OCI-LY1 (cell line): ENCODE measurements at regions not wholly inside any gene's neighbourhood (a gene's known extent, or its start where the extent isn't known, plus 50 kb on each side); places are given as distances from the start of the nearest gene placed in this dataset.
"Not testable (repeated sequence)": the region's sequence is repeated elsewhere in the genome, so short reads cannot be mapped to it uniquely, and the experiment has no call there.

ENCODE experiments used
- H2AFZ ChIP-seq: fragments of 200-600 bp; sonication (generic), shearing (Covaris generic); 2 replicates; pipeline ENCODE4 v1.6.0; 2014; ENCODE audit warnings: antibody characterized with exemption, mild to moderate bottlenecking, low read length
- H3F3A ChIP-seq: fragments of 200-600 bp; sonication (generic), shearing (Covaris generic); 2 replicates; pipeline ENCODE4 v1.6.0; 2014; ENCODE audit warnings: mild to moderate bottlenecking, antibody characterized with exemption, low read length, moderate library complexity; ENCODE audit not compliant: insufficient read depth
- H3K27ac ChIP-seq: fragments of 200-600 bp; sonication (generic); 2 replicates; pipeline ENCODE4 v1.5.1; 2014; ENCODE audit warnings: low read length, mixed run types, mild to moderate bottlenecking, low read depth; ENCODE audit not compliant: poor library complexity, severe bottlenecking
- H3K27me3 ChIP-seq: fragments of 200-600 bp; sonication (generic); 2 replicates; pipeline ENCODE4 v1.6.0; 2014; ENCODE audit warnings: antibody characterized with exemption, mild to moderate bottlenecking, low read length, moderate library complexity; ENCODE audit not compliant: insufficient read depth
- H3K36me3 ChIP-seq: fragments of 200-600 bp; sonication (generic); 2 replicates; pipeline ENCODE4 v1.6.1; 2014; ENCODE audit warnings: mild to moderate bottlenecking, antibody characterized with exemption, low read length, moderate library complexity, mixed read lengths; ENCODE audit not compliant: insufficient read depth
- H3K4me1 ChIP-seq: fragments of 200-600 bp; sonication (generic); 2 replicates; pipeline ENCODE4 v1.5.1; 2014; ENCODE audit warnings: mild to moderate bottlenecking, low read length, moderate library complexity; ENCODE audit not compliant: insufficient read depth, severe bottlenecking
- H3K4me2 ChIP-seq: fragments of 200-600 bp; sonication (generic), shearing (Covaris generic); 2 replicates; pipeline ENCODE4 v1.6.1; 2014; ENCODE audit warnings: low read length
- H3K4me3 ChIP-seq: fragments of 200-600 bp; sonication (generic); 2 replicates; pipeline ENCODE4 v1.5.1; 2014; ENCODE audit warnings: low read length, low read depth, mild to moderate bottlenecking, mixed read lengths; ENCODE audit not compliant: poor library complexity, severe bottlenecking
- H3K79me2 ChIP-seq: fragments of 200-600 bp; shearing (Covaris generic); 2 replicates; pipeline ENCODE4 v1.6.1; 2016; ENCODE audit warnings: mixed run types, low read length, mixed read lengths; ENCODE audit not compliant: insufficient read depth
- H3K9ac ChIP-seq: fragments of 200-600 bp; sonication (generic), shearing (Covaris generic); 2 replicates; pipeline ENCODE4 v1.6.1; 2014; ENCODE audit warnings: mild to moderate bottlenecking, low read length, mixed read lengths
- H3K9me2 ChIP-seq: fragments of 200-600 bp; sonication (generic), shearing (Covaris generic); 2 replicates; pipeline ENCODE4 v1.6.1; 2014; ENCODE audit warnings: low read depth, mild to moderate bottlenecking, low read length, mixed read lengths
- H3K9me3 ChIP-seq: fragments of 200-600 bp; shearing (Covaris generic); 2 replicates; pipeline ENCODE4 v1.6.1; 2014; ENCODE audit warnings: low read length, mixed read lengths
- H4K20me1 ChIP-seq: fragments of 200-600 bp; sonication (generic), shearing (Covaris generic); 2 replicates; pipeline ENCODE4 v1.6.0; 2016; ENCODE audit warnings: mild to moderate bottlenecking, low read length; ENCODE audit not compliant: insufficient read depth
- EZH2 ChIP-seq: fragments of 200-600 bp; sonication (generic), shearing (Covaris generic); IDR thresholded peaks from 2 replicates; pipeline ENCODE4 v1.8.0; 2017; ENCODE audit warnings: borderline replicate concordance, mixed run types, mild to moderate bottlenecking, antibody characterized with exemption, low read length, moderate library complexity, mixed read lengths
- TF ChIP-seq, protein P1 (sequence below): fragments of 200-600 bp; sonication (generic), shearing (Covaris generic); IDR thresholded peaks from 2 replicates; pipeline ENCODE4 v1.5.1; 2017; ENCODE audit warnings: mild to moderate bottlenecking, antibody characterized with exemption, low read length, moderate library complexity, mixed read lengths

DNA sequence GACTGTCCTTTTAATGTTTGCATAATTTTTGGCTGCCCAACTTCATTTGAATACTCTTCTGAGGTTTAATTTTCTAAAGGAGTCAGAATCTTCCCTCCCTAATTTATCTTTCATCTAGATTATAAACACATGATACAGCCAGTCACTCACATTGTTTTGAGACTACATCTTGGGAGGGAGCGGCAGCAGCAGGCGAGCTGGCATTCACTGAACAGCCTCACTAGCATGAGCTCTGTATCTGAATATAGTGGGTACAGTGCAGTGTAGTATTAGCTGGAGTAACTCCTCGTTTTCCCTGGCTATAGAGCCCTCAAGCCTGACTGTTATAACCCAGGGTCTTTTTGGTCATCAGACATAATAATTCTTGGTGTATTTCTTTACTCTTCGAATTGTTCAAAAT lies 969.2 kb upstream of the COX7C start:
- no peaks in the 10 kb centered on the region for H4K20me1 ChIP-seq
- no peaks in the 10 kb centered on the region for H3K9me2 ChIP-seq
- no peaks in the 10 kb centered on the region for H3K9me3 ChIP-seq
- H3F3A ChIP-seq: no peaks in the 10 kb centered on the region
- H3K27me3 ChIP-seq: no peaks in the 10 kb centered on the region
- H2AFZ ChIP-seq: no peak overlapping the region
- no peaks in the 10 kb centered on the region for H3K79me2 ChIP-seq
- H3K9ac ChIP-seq: no peak overlapping the region
- no peak overlapping the region for H3K27ac ChIP-seq
- no peak overlapping the region for H3K4me3 ChIP-seq
- TF ChIP-seq, protein P1, sequence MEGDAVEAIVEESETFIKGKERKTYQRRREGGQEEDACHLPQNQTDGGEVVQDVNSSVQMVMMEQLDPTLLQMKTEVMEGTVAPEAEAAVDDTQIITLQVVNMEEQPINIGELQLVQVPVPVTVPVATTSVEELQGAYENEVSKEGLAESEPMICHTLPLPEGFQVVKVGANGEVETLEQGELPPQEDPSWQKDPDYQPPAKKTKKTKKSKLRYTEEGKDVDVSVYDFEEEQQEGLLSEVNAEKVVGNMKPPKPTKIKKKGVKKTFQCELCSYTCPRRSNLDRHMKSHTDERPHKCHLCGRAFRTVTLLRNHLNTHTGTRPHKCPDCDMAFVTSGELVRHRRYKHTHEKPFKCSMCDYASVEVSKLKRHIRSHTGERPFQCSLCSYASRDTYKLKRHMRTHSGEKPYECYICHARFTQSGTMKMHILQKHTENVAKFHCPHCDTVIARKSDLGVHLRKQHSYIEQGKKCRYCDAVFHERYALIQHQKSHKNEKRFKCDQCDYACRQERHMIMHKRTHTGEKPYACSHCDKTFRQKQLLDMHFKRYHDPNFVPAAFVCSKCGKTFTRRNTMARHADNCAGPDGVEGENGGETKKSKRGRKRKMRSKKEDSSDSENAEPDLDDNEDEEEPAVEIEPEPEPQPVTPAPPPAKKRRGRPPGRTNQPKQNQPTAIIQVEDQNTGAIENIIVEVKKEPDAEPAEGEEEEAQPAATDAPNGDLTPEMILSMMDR: no peak
- no peak for TF ChIP-seq EZH2
- no peaks in the 10 kb centered on the region for H3K36me3 ChIP-seq
- no peaks in the 10 kb centered on the region for H3K4me1 ChIP-seq
- H3K4me2 ChIP-seq: no peak overlapping the region

DNA sequence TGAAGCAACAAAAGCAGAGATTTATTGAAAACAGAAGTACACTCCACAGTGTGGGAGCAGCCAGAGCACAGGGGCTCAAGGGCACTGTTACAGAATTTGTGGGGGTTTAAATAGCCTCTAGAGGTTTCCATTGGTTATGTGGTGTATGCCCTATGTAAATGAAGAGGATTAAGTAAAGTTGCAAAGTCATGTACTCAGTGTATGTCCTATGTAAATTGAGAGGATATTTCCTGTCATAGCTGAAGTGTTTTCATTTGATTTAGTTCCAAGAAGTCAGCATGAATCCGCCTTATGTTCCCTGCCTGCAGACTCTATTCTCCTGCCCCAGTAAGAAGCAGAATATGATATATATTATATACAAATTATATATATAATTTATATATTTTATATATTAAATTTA lies 966.0 kb upstream of the COX7C start:
- Histone ChIP-seq H3K9me3 (no peaks in the 10 kb centered on the region), H3K79me2 (no peaks in the 10 kb centered on the region), H3K27ac (no peak overlapping the region), H3F3A (no peaks in the 10 kb centered on the region), H3K9ac (no peak overlapping the region), H3K9me2 (no peaks in the 10 kb centered on the region), H3K4me3 (no peak overlapping the region), H3K36me3 (no peaks in the 10 kb centered on the region), H3K4me2 (no peak overlapping the region), H3K27me3 (no peaks in the 10 kb centered on the region), H4K20me1 (no peaks in the 10 kb centered on the region), H2AFZ (no peak overlapping the region), H3K4me1 (no peaks in the 10 kb centered on the region)
- TF ChIP-seq, protein P1: no peak
- TF ChIP-seq EZH2: no peak

DNA sequence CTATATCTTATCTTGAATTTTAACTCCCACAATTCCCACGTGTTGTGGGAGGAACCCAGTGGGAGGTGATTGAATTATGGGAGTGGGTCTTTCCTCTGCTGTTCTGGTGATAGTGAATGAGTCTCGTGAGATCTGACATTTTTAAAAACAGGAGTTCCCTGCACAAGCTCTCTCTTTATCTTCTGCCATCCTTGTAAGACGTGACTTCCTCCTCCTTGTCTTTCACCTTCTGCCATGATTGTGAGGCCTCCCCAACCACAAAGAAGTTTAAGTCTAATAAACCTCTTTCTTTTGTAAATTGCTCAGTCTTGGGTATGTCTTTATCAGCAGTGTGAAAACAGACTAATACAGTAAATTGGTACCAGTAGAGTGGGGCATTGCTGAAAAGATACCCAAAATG lies 963.6 kb upstream of the COX7C start:
- H3K27me3 ChIP-seq, H3K4me3 ChIP-seq, H3K9me2 ChIP-seq, H3K27ac ChIP-seq, H2AFZ ChIP-seq, H3K9me3 ChIP-seq, H3K4me2 ChIP-seq, H3K9ac ChIP-seq, H3F3A ChIP-seq, H3K36me3 ChIP-seq, H3K79me2 ChIP-seq, H3K4me1 ChIP-seq, H4K20me1 ChIP-seq: not testable (repeated sequence)

DNA sequence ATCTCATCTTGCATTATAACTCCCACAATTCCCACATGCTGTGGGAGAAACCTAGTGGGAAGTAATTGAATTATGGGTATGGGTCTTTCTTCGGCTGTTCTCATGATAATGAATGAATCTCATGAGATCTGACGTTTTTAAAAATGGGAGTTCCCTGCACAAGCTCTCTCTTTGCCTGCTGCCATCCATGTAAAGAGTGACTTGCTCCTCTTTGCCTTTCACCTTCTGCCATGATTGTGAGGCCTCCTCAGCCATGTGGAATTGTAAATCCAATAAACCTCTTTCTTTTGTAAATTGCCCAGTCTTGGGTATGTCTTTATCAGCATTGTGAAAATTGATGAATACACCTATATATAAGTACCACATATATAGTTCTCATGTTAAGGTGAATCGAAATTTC lies 961.7 kb upstream of the COX7C start:
- H3F3A ChIP-seq: no peaks in the 10 kb centered on the region
- H3K4me2 ChIP-seq: no peak overlapping the region
- TF ChIP-seq, protein P1: no peak
- no peak for TF ChIP-seq EZH2
- no peaks in the 10 kb centered on the region for H3K27me3 ChIP-seq
- H3K27ac ChIP-seq: no peak overlapping the region
- H3K9me2 ChIP-seq: no peaks in the 10 kb centered on the region
- no peaks in the 10 kb centered on the region for H4K20me1 ChIP-seq
- no peaks in the 10 kb centered on the region for H3K36me3 ChIP-seq
- no peak overlapping the region for H3K4me3 ChIP-seq
- no peak overlapping the region for H2AFZ ChIP-seq
- no peak overlapping the region for H3K9ac ChIP-seq
- no peaks in the 10 kb centered on the region for H3K79me2 ChIP-seq
- H3K9me3 ChIP-seq: no peaks in the 10 kb centered on the region
- H3K4me1 ChIP-seq: no peaks in the 10 kb centered on the region

DNA sequence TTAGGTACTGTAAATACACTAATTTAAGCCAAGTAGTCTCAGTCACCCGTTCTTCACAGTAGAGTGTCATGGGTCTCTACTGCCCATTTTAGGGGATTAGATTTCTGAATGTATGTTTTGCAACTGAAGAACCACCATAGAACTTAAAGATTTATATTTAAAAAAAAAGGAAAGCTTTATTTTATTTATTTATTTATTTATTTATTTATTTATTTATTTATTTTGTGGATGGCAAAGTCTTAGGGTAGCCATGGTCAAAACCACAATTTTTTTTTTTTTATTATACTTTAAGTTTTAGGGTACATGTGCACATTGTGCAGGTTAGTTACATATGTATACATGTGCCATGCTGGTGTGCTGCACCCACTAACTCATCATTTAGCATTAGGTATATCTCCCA lies 960.4 kb upstream of the COX7C start:
- H3F3A ChIP-seq, H3K36me3 ChIP-seq, H4K20me1 ChIP-seq, H3K27me3 ChIP-seq, H3K9ac ChIP-seq, H3K4me1 ChIP-seq, H3K4me3 ChIP-seq, H3K9me2 ChIP-seq, H3K79me2 ChIP-seq, H3K4me2 ChIP-seq, H3K27ac ChIP-seq, H2AFZ ChIP-seq, H3K9me3 ChIP-seq: not testable (repeated sequence)
